Astrocyte of the spinal cord (primary cell): ENCODE measurements at regions not wholly inside any gene's neighbourhood (a gene's known extent, or its start where the extent isn't known, plus 50 kb on each side); places are given as distances from the start of the nearest gene placed in this dataset.
A peak's percentile ranks its signal among the peaks of the same experiment; 100 is the strongest.

Source experiments
- DNase-seq: peaks from one replicate; pipeline ENCODE4 v3.0.0; 2011; ENCODE audit warnings: low read depth, low spot score
- H3K4me3 ChIP-seq: 2 replicates; pipeline ENCODE4 v1.5.1; 2011; ENCODE audit warnings: low read depth, mild to moderate bottlenecking, low read length, moderate library complexity
- in situ Hi-C: cut with HindIII; loops from 2 replicates; pipeline ENCODE4 v1.10.0; 2017; ENCODE audit warnings: low sequenced_read_pairs
- TF ChIP-seq, protein P1 (sequence below): IDR thresholded peaks from 2 replicates; pipeline ENCODE4 v1.5.1; 2012; ENCODE audit warnings: low read depth, mild to moderate bottlenecking, low read length, inconsistent platforms

DNA sequence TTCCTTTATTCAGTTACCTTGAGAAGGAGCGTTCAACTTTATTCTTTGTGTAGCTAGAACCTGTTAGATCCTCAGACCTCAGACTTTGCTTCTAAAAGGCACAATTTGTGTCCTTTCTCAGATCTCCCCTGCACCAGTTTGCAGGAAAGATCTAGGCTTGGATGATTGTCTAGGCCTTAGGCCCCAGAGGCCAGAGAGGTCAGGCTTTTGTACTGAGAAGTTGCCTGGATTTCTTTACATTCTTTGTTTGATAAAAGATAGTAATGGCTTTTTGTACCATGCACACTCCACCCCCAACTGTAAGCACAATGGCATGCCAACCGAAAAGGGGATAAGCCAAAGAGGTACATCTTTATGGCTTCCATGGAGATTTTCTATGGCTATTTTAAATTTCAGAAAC is 719.6 kb upstream of the NR2F2 start:
- H3K4me3 ChIP-seq, result no peak overlapping the region
- in situ Hi-C loops, result no loop called here
- TF ChIP-seq, protein P1, sequence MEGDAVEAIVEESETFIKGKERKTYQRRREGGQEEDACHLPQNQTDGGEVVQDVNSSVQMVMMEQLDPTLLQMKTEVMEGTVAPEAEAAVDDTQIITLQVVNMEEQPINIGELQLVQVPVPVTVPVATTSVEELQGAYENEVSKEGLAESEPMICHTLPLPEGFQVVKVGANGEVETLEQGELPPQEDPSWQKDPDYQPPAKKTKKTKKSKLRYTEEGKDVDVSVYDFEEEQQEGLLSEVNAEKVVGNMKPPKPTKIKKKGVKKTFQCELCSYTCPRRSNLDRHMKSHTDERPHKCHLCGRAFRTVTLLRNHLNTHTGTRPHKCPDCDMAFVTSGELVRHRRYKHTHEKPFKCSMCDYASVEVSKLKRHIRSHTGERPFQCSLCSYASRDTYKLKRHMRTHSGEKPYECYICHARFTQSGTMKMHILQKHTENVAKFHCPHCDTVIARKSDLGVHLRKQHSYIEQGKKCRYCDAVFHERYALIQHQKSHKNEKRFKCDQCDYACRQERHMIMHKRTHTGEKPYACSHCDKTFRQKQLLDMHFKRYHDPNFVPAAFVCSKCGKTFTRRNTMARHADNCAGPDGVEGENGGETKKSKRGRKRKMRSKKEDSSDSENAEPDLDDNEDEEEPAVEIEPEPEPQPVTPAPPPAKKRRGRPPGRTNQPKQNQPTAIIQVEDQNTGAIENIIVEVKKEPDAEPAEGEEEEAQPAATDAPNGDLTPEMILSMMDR, result no peak
- no peak for DNase-seq

DNA sequence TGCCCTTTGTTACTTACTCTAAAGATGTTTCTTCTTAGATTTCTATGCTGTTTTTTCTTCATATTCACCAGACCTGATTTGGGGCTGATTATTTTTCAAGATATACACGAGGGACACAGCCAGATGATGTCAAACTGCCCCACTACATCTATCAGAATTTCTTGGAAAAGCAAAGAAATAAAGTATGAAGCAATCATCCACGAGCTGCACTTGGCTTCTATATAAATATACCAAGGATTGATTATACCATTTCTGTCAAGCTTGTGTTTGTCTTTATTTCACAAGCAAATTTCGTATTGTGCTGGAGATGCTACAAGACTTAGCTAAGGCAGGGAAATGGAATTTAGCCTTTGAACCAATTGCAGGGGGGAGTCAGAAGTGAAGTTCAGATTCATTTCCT is 715.1 kb upstream of the NR2F2 start:
- TF ChIP-seq, protein P1, result no peak
- in situ Hi-C loops, result no loop called here
- DNase-seq, result no peak
- H3K4me3 ChIP-seq, result no peak overlapping the region

DNA sequence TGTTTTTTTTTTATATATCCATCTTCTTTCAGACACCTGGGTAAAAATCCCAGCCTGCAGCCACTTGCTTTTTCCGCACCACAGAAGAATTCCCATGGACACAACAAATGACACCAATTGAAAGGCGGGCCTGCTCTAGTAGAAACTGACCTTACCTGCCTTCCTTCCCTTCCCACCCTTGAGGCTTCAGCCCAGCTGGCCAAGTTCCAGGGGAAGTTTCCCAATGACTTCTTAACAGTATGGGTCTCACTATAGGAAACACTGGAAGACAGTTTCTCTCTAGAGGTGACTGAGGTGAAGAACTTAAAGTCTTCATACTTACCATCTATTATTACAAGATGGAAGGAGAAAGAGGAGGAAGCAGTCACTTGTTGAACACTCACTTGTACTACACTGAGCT is 714.2 kb upstream of the NR2F2 start:
- TF ChIP-seq, protein P1, result no peak
- H3K4me3 ChIP-seq, result no peak overlapping the region
- in situ Hi-C loops, result no loop called here
- DNase-seq, result no peak

DNA sequence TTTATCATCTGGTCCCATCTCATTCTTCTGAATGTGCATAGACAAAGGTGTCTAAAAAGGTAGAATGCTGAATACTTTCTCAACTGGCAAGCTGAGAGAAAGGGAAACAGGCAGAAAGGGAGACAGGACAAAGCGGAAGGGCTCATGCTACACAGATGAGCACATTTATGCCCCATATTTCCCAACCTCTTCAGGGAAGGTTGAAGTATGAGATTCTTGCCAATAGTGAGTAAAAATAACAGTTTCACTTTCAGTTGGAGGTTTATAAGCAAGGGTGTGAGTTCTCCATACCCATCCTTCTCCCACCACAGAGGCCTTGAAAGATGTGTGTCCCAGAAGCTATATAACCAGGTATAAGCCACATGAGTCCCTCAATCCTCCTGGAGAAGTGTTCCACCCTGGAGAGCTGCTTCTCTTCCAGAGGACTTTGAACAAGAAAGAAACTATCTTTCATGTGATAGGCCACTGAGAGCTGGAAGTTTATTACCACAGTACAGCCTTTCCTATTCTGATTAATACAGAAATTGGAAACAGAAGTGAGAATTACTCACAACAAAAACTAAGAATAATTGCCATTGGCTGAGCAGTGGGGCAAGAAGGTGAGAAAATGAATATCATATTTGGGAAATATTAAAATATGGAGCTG is 709.4 kb upstream of the NR2F2 start:
- no peak overlapping the region for H3K4me3 ChIP-seq
- peak; percentile 25 for DNase-seq
- in situ Hi-C loops, result no loop called here
- TF ChIP-seq, protein P1, result no peak

DNA sequence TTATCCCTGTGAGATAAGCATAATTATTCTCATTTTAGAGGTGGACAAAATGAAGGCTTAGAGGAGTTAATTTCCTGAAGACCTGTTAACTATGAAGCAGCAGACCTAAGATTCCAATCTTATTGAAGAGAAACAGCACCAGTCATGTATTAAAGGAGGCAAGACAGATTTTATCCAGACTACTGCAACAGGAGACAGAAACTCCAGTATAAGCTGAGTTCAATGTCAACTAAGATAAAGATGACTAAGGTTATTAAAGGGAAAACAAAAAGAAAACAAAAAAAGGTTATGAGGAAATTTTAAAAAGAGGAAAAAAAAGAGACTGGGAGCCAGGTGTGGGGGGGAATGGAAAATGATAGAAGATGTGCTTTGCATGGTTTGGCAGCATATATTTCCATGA is 707.7 kb upstream of the NR2F2 start:
- DNase-seq, result no peak
- in situ Hi-C loops, result no loop called here
- H3K4me3 ChIP-seq, result no peak overlapping the region
- TF ChIP-seq, protein P1, result no peak

DNA sequence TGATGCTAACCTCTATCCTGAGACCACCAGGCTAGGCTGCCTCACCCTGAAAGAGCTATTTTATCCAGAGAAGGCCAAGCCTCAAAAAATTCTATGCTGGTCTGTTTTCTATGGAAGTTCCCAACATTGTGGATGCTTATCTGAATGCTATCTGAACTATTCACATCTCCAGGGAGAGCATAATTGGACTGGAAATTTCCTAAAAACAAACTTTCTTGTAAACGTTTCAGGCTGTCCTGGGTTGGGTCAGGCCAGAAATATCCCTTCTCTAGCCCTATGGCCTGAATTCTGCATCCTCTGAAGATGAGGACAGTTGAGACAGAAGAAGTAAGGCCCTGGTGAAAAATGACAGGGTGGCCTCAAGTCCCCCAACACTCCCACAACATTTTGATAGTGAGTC is 706.4 kb upstream of the NR2F2 start:
- no peak overlapping the region for H3K4me3 ChIP-seq
- in situ Hi-C loops, result no loop called here
- DNase-seq, result no peak
- TF ChIP-seq, protein P1, result no peak
